22Rv1 (cell line): ENCODE measurements at regions not wholly inside any gene's neighbourhood (a gene's known extent, or its start where the extent isn't known, plus 50 kb on each side); places are given as distances from the start of the nearest gene placed in this dataset.

Experiments used
- H3K27ac ChIP-seq: fragments of 450-650 bp; 2 replicates; pipeline ENCODE4 v1.5.1; 2017
- CTCF ChIP-seq: fragments of 450-650 bp; IDR thresholded peaks from 2 replicates; pipeline ENCODE4 v1.5.1; 2017; ENCODE audit warnings: mild to moderate bottlenecking
- ZFX ChIP-seq: fragments of 450-650 bp; IDR thresholded peaks from 2 replicates; pipeline ENCODE4 v1.6.1; 2017; ENCODE audit warnings: antibody characterized with exemption, borderline replicate concordance

- no peak overlapping the region for H3K27ac ChIP-seq
- no peak for TF ChIP-seq CTCF
- no peak for TF ChIP-seq ZFX
These were observed 298.3 kb downstream of the CDK5RAP2 start for GRCh38 chr9:120281665-120282064.

GRCh38 chr9:120267929-120268328 lies 312.0 kb downstream of the CDK5RAP2 start:
- no peak for TF ChIP-seq ZFX
- no peak for TF ChIP-seq CTCF
- no peak overlapping the region for H3K27ac ChIP-seq

- no peak overlapping the region for H3K27ac ChIP-seq
- TF ChIP-seq ZFX (no peak), CTCF (no peak)
These were observed 314.2 kb downstream of the CDK5RAP2 start for GRCh38 chr9:120265791-120266190.

GRCh38 chr9:120264528-120264927 lies 315.4 kb downstream of the CDK5RAP2 start:
- no peak overlapping the region for H3K27ac ChIP-seq
- TF ChIP-seq CTCF (no peak), ZFX (no peak)

GRCh38 chr9:120263836-120264235 lies 316.1 kb downstream of the CDK5RAP2 start:
- H3K27ac ChIP-seq, result no peak overlapping the region
- TF ChIP-seq CTCF (no peak), ZFX (no peak)

GRCh38 chr9:120261419-120261818 lies 318.5 kb downstream of the CDK5RAP2 start:
- no peak for TF ChIP-seq ZFX
- TF ChIP-seq CTCF, result no peak
- H3K27ac ChIP-seq, result no peak overlapping the region

GRCh38 chr9:120259100-120259499 lies 320.9 kb downstream of the CDK5RAP2 start:
- TF ChIP-seq ZFX, result no peak
- TF ChIP-seq CTCF, result no peak
- H3K27ac ChIP-seq, result no peak overlapping the region
